Astrocyte (in vitro differentiated cells and primary cell): ENCODE measurements at regions not wholly inside any gene's neighbourhood (a gene's known extent, or its start where the extent isn't known, plus 50 kb on each side); places are given as distances from the start of the nearest gene placed in this dataset.

ENCODE experiments used
- DNase-seq: peaks from one replicate; pipeline ENCODE4 v3.0.0-alpha.2; 2010; ENCODE audit warnings: low read depth
- FAIRE-seq: peaks from 2 replicates; lab custom pipeline; 2011; peaks lifted over from hg19 to GRCh38; lab: Jason Lieb, UNC
- H2AFZ ChIP-seq: 2 replicates; pipeline ENCODE4 v1.6.0; 2012; ENCODE audit warnings: low read depth, low read length, inconsistent platforms
- H3K27ac ChIP-seq: 2 replicates; pipeline ENCODE4 v1.5.1; 2011; ENCODE audit warnings: low read depth, low read length, inconsistent platforms
- H3K27me3 ChIP-seq: 2 replicates; pipeline ENCODE4 v1.6.0; 2011; ENCODE audit warnings: low read length, inconsistent platforms; ENCODE audit not compliant: insufficient read depth
- H3K36me3 ChIP-seq: 2 replicates; pipeline ENCODE4 v1.5.1; 2011; ENCODE audit warnings: low read length, inconsistent platforms; ENCODE audit not compliant: insufficient read depth
- H3K4me1 ChIP-seq: 2 replicates; pipeline ENCODE4 v1.5.1; 2011; ENCODE audit warnings: low read length, inconsistent platforms; ENCODE audit not compliant: insufficient read depth
- H3K4me2 ChIP-seq: 2 replicates; pipeline ENCODE4 v1.6.0; 2012; ENCODE audit warnings: low read length, inconsistent platforms
- H3K4me3 ChIP-seq: 2 replicates; pipeline ENCODE4 v1.5.1; 2011; ENCODE audit warnings: low read depth, mild to moderate bottlenecking, low read length, inconsistent platforms; ENCODE audit not compliant: insufficient read depth
- H3K79me2 ChIP-seq: 2 replicates; pipeline ENCODE4 v1.6.0; 2012; ENCODE audit warnings: mild to moderate bottlenecking, low read length, inconsistent platforms; ENCODE audit not compliant: insufficient read depth
- H3K9ac ChIP-seq: 2 replicates; pipeline ENCODE4 v1.6.0; 2012; ENCODE audit warnings: mild to moderate bottlenecking, low read length, inconsistent platforms
- H3K9me3 ChIP-seq: 2 replicates; pipeline ENCODE4 v1.5.1; 2012; ENCODE audit warnings: low read depth, mild to moderate bottlenecking, low read length, inconsistent platforms; ENCODE audit not compliant: insufficient read depth
- H4K20me1 ChIP-seq: 2 replicates; pipeline ENCODE4 v1.6.0; 2012; ENCODE audit warnings: low read length, inconsistent platforms; ENCODE audit not compliant: insufficient read depth
- H3K27ac Mint-ChIP-seq: one replicate; pipeline ENCODE4 v1.8.0; 2021; ENCODE audit warnings: mild to moderate bottlenecking, mixed read lengths; ENCODE audit not compliant: unreplicated experiment
- H3K27me3 Mint-ChIP-seq: one replicate; pipeline ENCODE4 v1.8.0; 2021; ENCODE audit warnings: low read depth, mixed read lengths; ENCODE audit not compliant: unreplicated experiment
- H3K36me3 Mint-ChIP-seq: one replicate; pipeline ENCODE4 v1.8.0; 2021; ENCODE audit warnings: low read depth, mixed read lengths; ENCODE audit not compliant: unreplicated experiment
- H3K4me1 Mint-ChIP-seq: one replicate; pipeline ENCODE4 v1.8.0; 2021; ENCODE audit warnings: low read depth, mixed read lengths; ENCODE audit not compliant: unreplicated experiment
- H3K4me3 Mint-ChIP-seq: one replicate; pipeline ENCODE4 v1.8.0; 2021; ENCODE audit warnings: mild to moderate bottlenecking, moderate library complexity, mixed read lengths; ENCODE audit not compliant: unreplicated experiment
- H3K9me3 Mint-ChIP-seq: one replicate; pipeline ENCODE4 v1.8.0; 2021; ENCODE audit warnings: mild to moderate bottlenecking, mixed read lengths; ENCODE audit not compliant: unreplicated experiment
- EZH2 ChIP-seq: IDR thresholded peaks from 2 replicates; pipeline ENCODE4 v1.6.1; 2012; ENCODE audit warnings: mild to moderate bottlenecking, low read length, inconsistent platforms; ENCODE audit not compliant: insufficient read depth
- TF ChIP-seq, protein P1 (sequence below): IDR thresholded peaks from 2 replicates; pipeline ENCODE4 v1.5.1; 2011; ENCODE audit warnings: low read depth, mild to moderate bottlenecking, inconsistent platforms, low read length, moderate library complexity; ENCODE audit not compliant: insufficient read depth

DNA sequence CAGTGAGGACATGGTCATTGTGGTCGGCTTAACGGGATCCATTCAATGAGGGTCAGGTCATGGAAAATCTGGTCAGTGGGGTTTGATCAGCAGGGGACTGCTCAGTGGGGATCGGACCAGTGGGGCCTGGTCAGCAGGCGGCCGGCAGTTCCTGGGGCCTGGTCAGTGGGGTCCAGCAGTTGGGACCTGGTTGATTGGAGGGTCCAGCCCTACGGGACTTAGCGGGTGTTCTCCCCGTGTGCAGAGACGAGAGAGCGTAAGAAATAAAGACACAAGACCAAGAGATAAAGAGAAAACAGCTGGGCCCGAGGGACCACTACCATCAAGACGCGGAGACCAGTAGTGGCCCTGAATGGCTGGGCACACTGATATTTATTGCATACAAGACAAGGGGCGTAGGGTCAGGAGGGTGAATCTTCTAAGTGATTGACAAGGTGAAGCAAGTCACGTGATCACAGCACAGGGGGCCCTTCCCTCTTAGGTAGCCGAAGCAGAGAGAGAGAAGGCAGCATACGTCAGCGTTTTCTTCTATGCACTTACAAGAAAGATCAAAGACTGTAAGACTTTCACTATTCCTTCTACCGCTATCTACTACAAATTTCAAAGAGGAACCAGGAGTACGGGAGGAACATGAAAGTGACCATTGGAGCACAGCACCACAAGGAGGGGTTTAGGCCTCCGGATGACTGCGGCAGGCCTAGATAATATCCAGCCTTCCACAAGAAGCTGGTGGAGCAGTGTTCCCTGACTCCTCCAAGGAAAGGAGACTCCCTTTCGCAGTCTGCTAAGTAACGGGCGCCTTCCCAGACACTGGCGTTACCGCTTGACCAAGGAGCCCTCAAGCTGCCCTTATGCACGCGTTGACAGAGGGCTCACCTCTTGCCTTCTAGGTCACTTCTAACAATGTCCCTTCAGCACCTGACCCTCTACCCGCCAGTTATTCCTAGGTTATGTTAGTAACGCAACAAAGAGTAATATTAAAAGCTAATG is 62.1 kb upstream of the TPM4 start:
- no peak for TF ChIP-seq EZH2
- TF ChIP-seq, protein P1, sequence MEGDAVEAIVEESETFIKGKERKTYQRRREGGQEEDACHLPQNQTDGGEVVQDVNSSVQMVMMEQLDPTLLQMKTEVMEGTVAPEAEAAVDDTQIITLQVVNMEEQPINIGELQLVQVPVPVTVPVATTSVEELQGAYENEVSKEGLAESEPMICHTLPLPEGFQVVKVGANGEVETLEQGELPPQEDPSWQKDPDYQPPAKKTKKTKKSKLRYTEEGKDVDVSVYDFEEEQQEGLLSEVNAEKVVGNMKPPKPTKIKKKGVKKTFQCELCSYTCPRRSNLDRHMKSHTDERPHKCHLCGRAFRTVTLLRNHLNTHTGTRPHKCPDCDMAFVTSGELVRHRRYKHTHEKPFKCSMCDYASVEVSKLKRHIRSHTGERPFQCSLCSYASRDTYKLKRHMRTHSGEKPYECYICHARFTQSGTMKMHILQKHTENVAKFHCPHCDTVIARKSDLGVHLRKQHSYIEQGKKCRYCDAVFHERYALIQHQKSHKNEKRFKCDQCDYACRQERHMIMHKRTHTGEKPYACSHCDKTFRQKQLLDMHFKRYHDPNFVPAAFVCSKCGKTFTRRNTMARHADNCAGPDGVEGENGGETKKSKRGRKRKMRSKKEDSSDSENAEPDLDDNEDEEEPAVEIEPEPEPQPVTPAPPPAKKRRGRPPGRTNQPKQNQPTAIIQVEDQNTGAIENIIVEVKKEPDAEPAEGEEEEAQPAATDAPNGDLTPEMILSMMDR: no peak

GRCh38 chr19:16014923-16015804 is 61.1 kb upstream of the TPM4 start:
- Mint-ChIP-seq H3K27me3 (no peaks in the 10 kb centered on the region), H3K9me3 (peaks cover 22% of the 10 kb centered on the region), H3K36me3 (no peaks in the 10 kb centered on the region), H3K4me3 (no peak overlapping the region), H3K4me1 (no peaks in the 10 kb centered on the region), H3K27ac (no peak overlapping the region)
- H2AFZ ChIP-seq: no peak overlapping the region
- H3K27ac ChIP-seq: no peak overlapping the region
- H3K27me3 ChIP-seq: no peaks in the 10 kb centered on the region
- H4K20me1 ChIP-seq: no peaks in the 10 kb centered on the region
- H3K79me2 ChIP-seq: no peaks in the 10 kb centered on the region
- FAIRE-seq: no peak
- H3K9me3 ChIP-seq: no peaks in the 10 kb centered on the region
- no peaks in the 10 kb centered on the region for H3K4me1 ChIP-seq
- no peak overlapping the region for H3K9ac ChIP-seq
- no peaks in the 10 kb centered on the region for H3K36me3 ChIP-seq
- H3K4me2 ChIP-seq: no peak overlapping the region
- no peak for TF ChIP-seq EZH2
- TF ChIP-seq, protein P1: no peak
- no peak overlapping the region for H3K4me3 ChIP-seq
- no peak for DNase-seq

More for the DNA sequence above, 62.1 kb upstream of the TPM4 start:
- no peak for DNase-seq
- no peak for FAIRE-seq
- Histone ChIP-seq H4K20me1 (no peaks in the 10 kb centered on the region), H3K4me3 (no peak overlapping the region), H2AFZ (no peak overlapping the region), H3K36me3 (no peaks in the 10 kb centered on the region), H3K79me2 (no peaks in the 10 kb centered on the region), H3K27ac (no peak overlapping the region), H3K27me3 (no peaks in the 10 kb centered on the region), H3K9ac (no peak overlapping the region), H3K9me3 (no peaks in the 10 kb centered on the region), H3K4me2 (no peak overlapping the region), H3K4me1 (no peaks in the 10 kb centered on the region)
- Mint-ChIP-seq H3K4me3 (no peak overlapping the region), H3K4me1 (no peaks in the 10 kb centered on the region), H3K9me3 (peaks cover 22% of the 10 kb centered on the region), H3K27ac (peak overlapping the region; percentile 53), H3K27me3 (no peaks in the 10 kb centered on the region), H3K36me3 (no peaks in the 10 kb centered on the region)
